Parathyroid adenoma (tissue), 2 donors: ENCODE measurements at regions not wholly inside any gene's neighbourhood (a gene's known extent, or its start where the extent isn't known, plus 50 kb on each side); places are given as distances from the start of the nearest gene placed in this dataset.

ENCODE experiments used
- H2AFZ ChIP-seq: fragments of 300-600 bp; sonication (generic); one replicate; pipeline ENCODE4 v1.7.0; 2017; ENCODE audit warnings: antibody characterized with exemption, mild to moderate bottlenecking
- H3K27ac ChIP-seq: fragments of 300-600 bp; sonication (generic); one replicate; pipeline ENCODE4 v1.7.0; 2017
- H3K27me3 ChIP-seq: fragments of 300-600 bp; sonication (generic); one replicate; pipeline ENCODE4 v1.7.0; 2017; ENCODE audit warnings: low read length; ENCODE audit not compliant: control insufficient read depth, insufficient read depth
- H3K36me3 ChIP-seq: fragments of 300-600 bp; sonication (generic); one replicate; pipeline ENCODE4 v1.7.0; 2017; ENCODE audit warnings: low read length; ENCODE audit not compliant: control insufficient read depth, insufficient read depth
- H3K4me1 ChIP-seq: fragments of 300-600 bp; sonication (generic); one replicate; pipeline ENCODE4 v1.7.0; 2017; ENCODE audit warnings: control low read depth
- H3K4me2 ChIP-seq: fragments of 300-600 bp; sonication (generic); one replicate; pipeline ENCODE4 v1.7.0; 2017; ENCODE audit warnings: low read length
- H3K4me3 ChIP-seq: fragments of 300-600 bp; sonication (generic); one replicate; pipeline ENCODE4 v1.7.0; 2017; ENCODE audit warnings: low read depth, low read length
- H3K79me2 ChIP-seq: fragments of 300-600 bp; sonication (generic); one replicate; pipeline ENCODE4 v1.7.0; 2017; ENCODE audit warnings: control low read depth
- H3K9ac ChIP-seq: fragments of 300-600 bp; sonication (generic); one replicate; pipeline ENCODE4 v1.7.0; 2017; ENCODE audit warnings: mild to moderate bottlenecking
- H3K9me3 ChIP-seq: fragments of 300-600 bp; sonication (generic); one replicate; pipeline ENCODE4 v1.7.0; 2017; ENCODE audit warnings: low read length; ENCODE audit not compliant: control insufficient read depth
- TF ChIP-seq, protein P1 (sequence below): fragments of 300-600 bp; sonication (generic); IDR thresholded peaks from one replicate; pipeline ENCODE4 v1.7.0; 2017; ENCODE audit warnings: antibody characterized with exemption, mild to moderate bottlenecking
- donor health status: primary hyperparathyroidism.

DNA sequence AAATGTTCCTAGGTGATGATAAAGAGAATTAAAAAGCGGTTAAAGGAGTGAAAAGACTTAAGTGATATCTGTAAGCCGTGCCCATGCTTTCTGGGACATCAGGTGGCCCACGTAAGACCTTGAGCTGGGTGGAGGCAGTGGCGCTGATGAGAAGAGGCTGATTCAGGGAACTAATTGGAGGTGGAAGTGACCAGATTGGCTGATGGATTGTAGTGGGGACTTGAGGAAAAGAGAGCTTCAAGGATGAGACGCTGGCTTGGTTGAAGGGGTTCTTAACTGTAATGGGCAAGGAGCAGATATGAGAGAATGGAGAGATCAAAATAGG, 69.1 kb upstream of the EP300 start:
- H3K4me1 ChIP-seq = no peaks in the 10 kb centered on the region
- no peaks in the 10 kb centered on the region for H3K79me2 ChIP-seq
- H3K9ac ChIP-seq = no peak overlapping the region
- H2AFZ ChIP-seq = peak overlapping the region; percentile 91
- H3K9me3 ChIP-seq = no peaks in the 10 kb centered on the region
- no peak overlapping the region for H3K4me2 ChIP-seq
- H3K27me3 ChIP-seq = no peaks in the 10 kb centered on the region
- no peak overlapping the region for H3K4me3 ChIP-seq
- H3K36me3 ChIP-seq = no peaks in the 10 kb centered on the region
- peak overlapping the region; percentile 93 for H3K27ac ChIP-seq
- TF ChIP-seq, protein P1, sequence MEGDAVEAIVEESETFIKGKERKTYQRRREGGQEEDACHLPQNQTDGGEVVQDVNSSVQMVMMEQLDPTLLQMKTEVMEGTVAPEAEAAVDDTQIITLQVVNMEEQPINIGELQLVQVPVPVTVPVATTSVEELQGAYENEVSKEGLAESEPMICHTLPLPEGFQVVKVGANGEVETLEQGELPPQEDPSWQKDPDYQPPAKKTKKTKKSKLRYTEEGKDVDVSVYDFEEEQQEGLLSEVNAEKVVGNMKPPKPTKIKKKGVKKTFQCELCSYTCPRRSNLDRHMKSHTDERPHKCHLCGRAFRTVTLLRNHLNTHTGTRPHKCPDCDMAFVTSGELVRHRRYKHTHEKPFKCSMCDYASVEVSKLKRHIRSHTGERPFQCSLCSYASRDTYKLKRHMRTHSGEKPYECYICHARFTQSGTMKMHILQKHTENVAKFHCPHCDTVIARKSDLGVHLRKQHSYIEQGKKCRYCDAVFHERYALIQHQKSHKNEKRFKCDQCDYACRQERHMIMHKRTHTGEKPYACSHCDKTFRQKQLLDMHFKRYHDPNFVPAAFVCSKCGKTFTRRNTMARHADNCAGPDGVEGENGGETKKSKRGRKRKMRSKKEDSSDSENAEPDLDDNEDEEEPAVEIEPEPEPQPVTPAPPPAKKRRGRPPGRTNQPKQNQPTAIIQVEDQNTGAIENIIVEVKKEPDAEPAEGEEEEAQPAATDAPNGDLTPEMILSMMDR = no peak

DNA sequence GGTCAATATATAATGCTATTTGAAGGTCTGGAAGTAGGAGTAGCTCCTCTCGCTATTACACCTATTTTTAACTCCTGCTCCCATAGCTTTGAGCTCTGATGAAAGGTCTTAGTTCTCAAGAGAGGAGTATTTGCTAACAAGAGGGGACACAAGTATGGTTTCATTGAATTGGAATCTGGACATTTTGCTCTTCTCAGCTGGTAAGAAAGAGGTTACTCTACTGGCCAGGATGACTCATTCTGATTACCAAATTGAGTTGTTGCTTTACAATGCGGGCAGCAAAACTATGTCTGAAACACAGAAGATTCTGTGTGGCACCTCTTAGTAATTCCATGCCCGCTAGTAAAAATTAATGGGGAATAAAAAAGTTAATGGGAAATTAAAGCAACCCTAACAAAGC, 63.6 kb upstream of the EP300 start:
- Histone ChIP-seq H3K79me2 (no peaks in the 10 kb centered on the region), H3K4me1 (no peaks in the 10 kb centered on the region), H3K27ac (no peak overlapping the region), H3K9me3 (no peaks in the 10 kb centered on the region), H3K9ac (no peak overlapping the region), H3K4me2 (no peak overlapping the region), H2AFZ (no peak overlapping the region), H3K27me3 (no peaks in the 10 kb centered on the region), H3K36me3 (no peaks in the 10 kb centered on the region), H3K4me3 (no peak overlapping the region)
- TF ChIP-seq, protein P1 = no peak

DNA sequence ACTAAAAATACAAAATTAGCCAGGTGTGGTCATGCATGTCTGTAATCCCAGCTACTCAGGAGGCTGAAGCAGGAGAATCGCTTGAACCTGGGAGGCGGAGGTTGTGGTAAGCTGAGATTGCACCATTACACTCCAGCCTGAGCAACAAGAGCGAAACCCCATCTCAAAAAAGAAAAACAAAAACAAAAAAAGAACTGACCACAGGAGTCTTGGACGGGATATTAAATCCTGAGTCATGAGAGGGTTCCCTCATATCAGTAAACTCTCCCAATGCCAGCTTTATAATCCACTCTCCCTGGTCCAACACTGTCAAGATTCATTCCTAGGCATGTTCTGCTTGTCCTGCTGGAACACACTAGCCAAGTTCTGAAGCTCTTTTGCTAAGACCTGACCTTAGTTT, 61.5 kb upstream of the EP300 start:
- Histone ChIP-seq H3K9me3 (no peaks in the 10 kb centered on the region), H3K27ac (no peak overlapping the region), H3K79me2 (no peaks in the 10 kb centered on the region), H2AFZ (no peak overlapping the region), H3K27me3 (no peaks in the 10 kb centered on the region), H3K4me2 (no peak overlapping the region), H3K9ac (no peak overlapping the region), H3K4me1 (no peaks in the 10 kb centered on the region), H3K4me3 (no peak overlapping the region), H3K36me3 (no peaks in the 10 kb centered on the region)
- TF ChIP-seq, protein P1 = no peak

DNA sequence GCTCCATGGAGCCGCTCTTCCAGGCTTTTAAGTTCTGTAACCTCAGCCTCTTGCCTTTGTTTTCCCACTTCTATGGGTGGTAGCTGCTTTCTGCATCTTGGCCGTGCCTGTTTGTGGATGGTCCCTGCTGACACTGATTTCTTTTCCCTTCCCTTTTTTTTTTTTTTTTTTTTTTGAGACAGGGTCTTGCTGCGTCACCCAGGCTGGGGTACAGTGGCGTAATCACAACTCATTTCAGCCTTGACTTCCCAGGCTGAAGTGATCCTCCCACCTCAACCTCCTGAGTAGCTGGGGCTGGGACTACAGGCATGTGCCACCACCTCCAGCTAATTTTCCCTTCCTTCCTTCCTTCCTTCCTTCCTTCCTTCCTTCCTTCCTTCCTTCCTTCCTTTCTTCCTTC, 57.7 kb upstream of the EP300 start:
- H3K4me1 ChIP-seq = no peaks in the 10 kb centered on the region
- H3K9ac ChIP-seq = no peak overlapping the region
- H2AFZ ChIP-seq = no peak overlapping the region
- no peak overlapping the region for H3K4me3 ChIP-seq
- H3K27ac ChIP-seq = no peak overlapping the region
- H3K9me3 ChIP-seq = no peaks in the 10 kb centered on the region
- no peaks in the 10 kb centered on the region for H3K79me2 ChIP-seq
- TF ChIP-seq, protein P1 = no peak
- no peaks in the 10 kb centered on the region for H3K36me3 ChIP-seq
- no peak overlapping the region for H3K4me2 ChIP-seq
- H3K27me3 ChIP-seq = no peaks in the 10 kb centered on the region

DNA sequence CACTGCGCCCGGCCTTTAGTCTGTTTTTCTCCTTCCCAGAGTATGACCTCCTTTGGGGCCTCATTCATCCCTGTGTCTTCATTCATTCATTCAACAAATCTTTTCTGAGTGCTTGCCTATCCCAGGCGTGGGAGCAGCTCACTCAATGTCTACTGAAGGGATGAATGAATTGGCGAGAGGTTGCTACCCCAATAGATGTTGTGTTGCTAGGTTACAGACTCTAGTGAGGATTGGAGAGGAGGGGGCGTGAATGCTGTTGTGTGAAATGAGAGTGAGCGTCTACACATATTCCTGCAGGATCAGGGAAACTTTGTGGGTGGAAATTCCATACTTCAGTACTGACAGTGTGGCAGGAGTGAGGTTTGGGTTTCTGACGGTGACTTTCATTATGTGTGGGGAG, 55.5 kb upstream of the EP300 start:
- no peak overlapping the region for H3K27ac ChIP-seq
- H3K4me1 ChIP-seq = no peaks in the 10 kb centered on the region
- no peak overlapping the region for H3K4me3 ChIP-seq
- TF ChIP-seq, protein P1 = no peak
- H3K79me2 ChIP-seq = no peaks in the 10 kb centered on the region
- no peak overlapping the region for H3K9ac ChIP-seq
- H3K4me2 ChIP-seq = no peak overlapping the region
- H3K36me3 ChIP-seq = no peaks in the 10 kb centered on the region
- H2AFZ ChIP-seq = no peak overlapping the region
- no peaks in the 10 kb centered on the region for H3K9me3 ChIP-seq
- H3K27me3 ChIP-seq = no peaks in the 10 kb centered on the region
